ENCODE measurements at regions not wholly inside any gene's neighbourhood (a gene's known extent, or its start where the extent isn't known, plus 50 kb on each side); places are given as distances from the start of the nearest gene placed in this dataset.
A peak's percentile ranks its signal among the peaks of the same experiment; 100 is the strongest.

DNA sequence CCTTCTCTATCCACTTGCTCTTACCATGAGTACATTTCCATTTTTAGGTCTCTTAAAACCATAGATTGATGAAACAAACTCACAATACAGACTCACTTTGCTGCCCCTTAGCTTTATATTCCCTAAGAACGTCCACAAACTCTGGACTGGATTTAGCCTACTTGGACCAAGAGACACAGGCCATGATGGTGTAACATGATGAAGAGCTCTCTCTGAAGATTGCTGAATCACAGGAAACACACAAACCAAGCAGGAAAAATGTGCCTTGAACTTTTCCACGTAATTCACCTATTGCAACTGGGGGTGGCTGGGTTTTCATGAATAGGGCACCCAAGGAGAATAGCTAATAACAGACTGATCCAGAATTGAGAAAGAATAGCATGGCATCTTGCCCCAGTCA lies 201.7 kb upstream of the RBBP8 start:
- POLR2A ChIA-PET, result no interaction called here
- Mint-ChIP-seq H3K4me3 (no peak overlapping the region), H3K36me3 (no peaks in the 10 kb centered on the region), H3K4me1 (peaks cover 9% of the 10 kb centered on the region; the same call in 1 of the 2 replicates), H3K9me3 (peaks cover 5% of the 10 kb centered on the region; the same call in 1 of the 2 replicates), H3K27me3 (ENCODE audit: low read depth) (no peaks in the 10 kb centered on the region), H3K27ac (no peak overlapping the region)
- ATAC-seq, result no peak
- no peak for DNase-seq (ENCODE audit: low spot score)
- no peak for TF ChIP-seq ZNF416 (CRISPR knock-in tag; IDR thresholded peaks at IDR 0.05)
- TF ChIP-seq, protein P1, sequence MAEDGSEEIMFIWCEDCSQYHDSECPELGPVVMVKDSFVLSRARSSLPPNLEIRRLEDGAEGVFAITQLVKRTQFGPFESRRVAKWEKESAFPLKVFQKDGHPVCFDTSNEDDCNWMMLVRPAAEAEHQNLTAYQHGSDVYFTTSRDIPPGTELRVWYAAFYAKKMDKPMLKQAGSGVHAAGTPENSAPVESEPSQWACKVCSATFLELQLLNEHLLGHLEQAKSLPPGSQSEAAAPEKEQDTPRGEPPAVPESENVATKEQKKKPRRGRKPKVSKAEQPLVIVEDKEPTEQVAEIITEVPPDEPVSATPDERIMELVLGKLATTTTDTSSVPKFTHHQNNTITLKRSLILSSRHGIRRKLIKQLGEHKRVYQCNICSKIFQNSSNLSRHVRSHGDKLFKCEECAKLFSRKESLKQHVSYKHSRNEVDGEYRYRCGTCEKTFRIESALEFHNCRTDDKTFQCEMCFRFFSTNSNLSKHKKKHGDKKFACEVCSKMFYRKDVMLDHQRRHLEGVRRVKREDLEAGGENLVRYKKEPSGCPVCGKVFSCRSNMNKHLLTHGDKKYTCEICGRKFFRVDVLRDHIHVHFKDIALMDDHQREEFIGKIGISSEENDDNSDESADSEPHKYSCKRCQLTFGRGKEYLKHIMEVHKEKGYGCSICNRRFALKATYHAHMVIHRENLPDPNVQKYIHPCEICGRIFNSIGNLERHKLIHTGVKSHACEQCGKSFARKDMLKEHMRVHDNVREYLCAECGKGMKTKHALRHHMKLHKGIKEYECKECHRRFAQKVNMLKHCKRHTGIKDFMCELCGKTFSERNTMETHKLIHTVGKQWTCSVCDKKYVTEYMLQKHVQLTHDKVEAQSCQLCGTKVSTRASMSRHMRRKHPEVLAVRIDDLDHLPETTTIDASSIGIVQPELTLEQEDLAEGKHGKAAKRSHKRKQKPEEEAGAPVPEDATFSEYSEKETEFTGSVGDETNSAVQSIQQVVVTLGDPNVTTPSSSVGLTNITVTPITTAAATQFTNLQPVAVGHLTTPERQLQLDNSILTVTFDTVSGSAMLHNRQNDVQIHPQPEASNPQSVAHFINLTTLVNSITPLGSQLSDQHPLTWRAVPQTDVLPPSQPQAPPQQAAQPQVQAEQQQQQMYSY (CRISPR knock-in tag; IDR thresholded peaks at IDR 0.05), result peak; percentile 33; the same call in 1 of the 2 replicates
- CTCF ChIA-PET, result no interaction called here

DNA sequence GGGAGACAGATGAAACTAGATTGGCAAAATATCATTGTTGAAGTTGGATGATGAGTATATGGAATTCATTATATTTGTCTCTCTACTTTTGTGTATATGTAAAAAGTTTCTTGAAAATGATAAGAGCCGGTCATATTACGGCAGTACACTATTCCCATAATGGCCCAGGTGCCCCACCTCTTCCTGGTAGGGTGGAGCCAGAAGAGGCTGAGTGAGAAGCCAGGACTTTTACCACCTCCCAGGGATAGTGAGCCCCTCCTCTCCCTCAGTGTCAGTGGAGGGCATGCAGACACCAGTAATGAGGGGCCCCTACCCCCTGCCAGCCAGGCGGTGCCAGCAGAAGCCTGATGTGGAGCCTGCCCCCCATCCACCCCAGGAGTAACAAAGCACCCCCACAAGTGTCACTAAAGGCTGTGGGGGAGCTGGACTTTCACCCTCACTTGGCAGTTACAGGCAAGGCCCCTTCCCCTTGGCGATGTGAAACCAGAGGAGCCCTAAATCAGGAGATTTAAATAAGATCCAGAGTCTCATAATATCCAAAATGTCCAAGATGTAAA lies 198.9 kb upstream of the RBBP8 start:
- POLR2A ChIA-PET, result no interaction called here
- Mint-ChIP-seq H3K27me3 (ENCODE audit: low read depth) (no peaks in the 10 kb centered on the region), H3K4me3 (no peak overlapping the region), H3K36me3 (no peaks in the 10 kb centered on the region), H3K4me1 (peaks cover 9% of the 10 kb centered on the region; the same call in 1 of the 2 replicates), H3K27ac (no peak overlapping the region), H3K9me3 (peaks cover 5% of the 10 kb centered on the region; the same call in 1 of the 2 replicates)
- DNase-seq (ENCODE audit: low spot score), result no peak
- no peak for TF ChIP-seq ZMAT4 (CRISPR knock-in tag; IDR thresholded peaks at IDR 0.05)
- no peak for TF ChIP-seq JAZF1 (CRISPR knock-in tag; IDR thresholded peaks at IDR 0.05)
- TF ChIP-seq ZNF317 (CRISPR knock-in tag; IDR thresholded peaks at IDR 0.05; ENCODE audit: borderline replicate concordance, low read depth), result no peak
- no peak for TF ChIP-seq KAT7 (CRISPR knock-in tag; IDR thresholded peaks at IDR 0.05; ENCODE audit: borderline replicate concordance)
- TF ChIP-seq ZNF138 (CRISPR knock-in tag; conservative IDR thresholded peaks at IDR 0.05), result no peak
- no peak for TF ChIP-seq USF2 (CRISPR knock-in tag; IDR thresholded peaks at IDR 0.05)
- TF ChIP-seq ZBTB21 (CRISPR knock-in tag; IDR thresholded peaks at IDR 0.05; ENCODE audit: borderline replicate concordance), result no peak
- TF ChIP-seq E2F5 (CRISPR knock-in tag; IDR thresholded peaks at IDR 0.05), result no peak
- TF ChIP-seq IRF1 (CRISPR knock-in tag; IDR thresholded peaks at IDR 0.05), result no peak
- no peak for TF ChIP-seq HMGXB4 (CRISPR knock-in tag; IDR thresholded peaks at IDR 0.05)
- no peak for TF ChIP-seq TP53 (CRISPR knock-in tag; IDR thresholded peaks at IDR 0.05)
- TF ChIP-seq RELA (CRISPR knock-in tag; IDR thresholded peaks at IDR 0.05; ENCODE audit: borderline replicate concordance), result no peak
- no peak for TF ChIP-seq ZNF219 (CRISPR knock-in tag; IDR thresholded peaks at IDR 0.05; ENCODE audit: borderline replicate concordance)
- CTCF ChIA-PET, result no interaction called here
- no peak for ATAC-seq

All from WTC11 (cell line).